Body of pancreas (tissue), 4 donors: ENCODE measurements at regions not wholly inside any gene's neighbourhood (a gene's known extent, or its start where the extent isn't known, plus 50 kb on each side); places are given as distances from the start of the nearest gene placed in this dataset.

ENCODE experiments used
- ATAC-seq: fragments of 150-250 bp; one replicate; pipeline ENCODE4 v1.9.1; 2016
- DNase-seq, 4 donors: peaks; one replicate each; pipeline ENCODE4 v3.0.0-alpha.2; 2019
- H3K27ac ChIP-seq, 4 donors: fragments of 200-600 bp; sonication (generic); 1 replicate in 3 of 4; 2 replicates in 1 of 4; pipeline versions ENCODE4 v1.5.1 to v1.6.1; 2016 to 2019; ENCODE audit warnings: mild to moderate bottlenecking in 1 of 4, mixed read lengths in 1 of 4, moderate library complexity in 1 of 4
- H3K27me3 ChIP-seq, 2 donors: fragments of 200-600 bp; sonication (generic); one replicate each; pipeline ENCODE4 v1.6.0; 2016; ENCODE audit warnings: mild to moderate bottlenecking in 1 of 2
- H3K36me3 ChIP-seq, 2 donors: fragments of 200-600 bp; sonication (generic); replicated peaks in 1 of 2; 2 replicates each; pipeline ENCODE4 v1.5.1; 2016; ENCODE audit warnings: low read depth in 2 of 2; ENCODE audit not compliant: insufficient read depth in 1 of 2
- H3K4me1 ChIP-seq: fragments of 200-600 bp; sonication (generic); one replicate; pipeline ENCODE4 v1.6.0; 2016
- H3K4me3 ChIP-seq, 2 donors: fragments of 200-600 bp; sonication (generic); 1 replicate in 1 of 2; 2 replicates in 1 of 2; pipeline ENCODE4 v1.5.1; 2016 to 2019
- H3K9me3 ChIP-seq, 3 donors: fragments of 200-600 bp; sonication (generic); 1 replicate in 2 of 3; 2 replicates in 1 of 3; pipeline ENCODE4 v1.5.1; 2016
- CTCF ChIP-seq, 7 experiments: fragments of 450-650 bp in 4 of 7; fragments of 200-600 bp in 3 of 7; sonication (generic) in 3 of 7; IDR thresholded peaks; one replicate each; pipeline ENCODE4 v1.5.1; 2016 to 2019; ENCODE audit warnings: antibody characterized with exemption in 7 of 7
- POLR2A ChIP-seq, 3 donors: fragments of 450-650 bp; IDR thresholded peaks; one replicate each; pipeline ENCODE4 v1.6.1; 2016; ENCODE audit warnings: antibody characterized with exemption in 3 of 3, mild to moderate bottlenecking in 2 of 3
- WGBS, 2 donors: methylation state at CpG; one replicate each; pipeline ENCODE4 v1.1.5; 2017; 5-methylcytosine and 5-hydroxymethylcytosine counted together
- intact Hi-C: fragments of 100-400 bp; cut with DNase I; formaldehyde crosslinking; loops from one replicate; pipeline ENCODE4 v1.15.1; 2023

- H3K36me3 ChIP-seq: no peaks in the 10 kb centered on the region
- no peak overlapping the region for H3K27ac ChIP-seq
- ATAC-seq: no peak
- H3K27me3 ChIP-seq: no peaks in the 10 kb centered on the region
- H3K4me3 ChIP-seq: no peak overlapping the region
- H3K4me1 ChIP-seq: no peaks in the 10 kb centered on the region
- DNase-seq: no peak
- no peaks in the 10 kb centered on the region for H3K9me3 ChIP-seq
- intact Hi-C loops: no loop called here
- TF ChIP-seq POLR2A (IDR thresholded peaks at IDR 0.05) (no peak), CTCF (IDR thresholded peaks at IDR 0.05) (no peak)
- 78 to 83% methylated on average over 6 of the region's 6 CpGs for WGBS, 2 donors
Observed at GRCh38 chr7:128152721-128153120, 88.4 kb upstream of the LEP start.

- intact Hi-C loops: no loop called here
- Histone ChIP-seq H3K4me1 (no peaks in the 10 kb centered on the region), H3K36me3 (no peaks in the 10 kb centered on the region), H3K4me3 (no peak overlapping the region), H3K9me3 (no peaks in the 10 kb centered on the region), H3K27me3 (no peaks in the 10 kb centered on the region), H3K27ac (no peak overlapping the region)
- TF ChIP-seq POLR2A (IDR thresholded peaks at IDR 0.05) (no peak), CTCF (IDR thresholded peaks at IDR 0.05) (no peak)
- no peak for DNase-seq
- 85 to 93% methylated on average over 6 of the region's 6 CpGs for WGBS, 2 donors
- ATAC-seq: no peak
Observed at GRCh38 chr7:128153436-128153835, 87.6 kb upstream of the LEP start.

GRCh38 chr7:128154504-128154903 lies 86.6 kb upstream of the LEP start:
- ATAC-seq (no peak), DNase-seq (no peak)
- no peak overlapping the region for H3K27ac ChIP-seq
- H3K27me3 ChIP-seq: no peaks in the 10 kb centered on the region
- no peaks in the 10 kb centered on the region for H3K4me1 ChIP-seq
- TF ChIP-seq POLR2A (IDR thresholded peaks at IDR 0.05) (no peak), CTCF (IDR thresholded peaks at IDR 0.05) (no peak)
- no peak overlapping the region for H3K4me3 ChIP-seq
- H3K9me3 ChIP-seq: no peaks in the 10 kb centered on the region
- WGBS, 2 donors: 79 to 100% methylated on average over 1 of the region's 1 CpG
- intact Hi-C loops: no loop called here
- no peaks in the 10 kb centered on the region for H3K36me3 ChIP-seq

GRCh38 chr7:128155100-128155740 lies 85.9 kb upstream of the LEP start:
- WGBS, 2 donors: 71 to 81% methylated on average over 10 to 12 of the region's 12 CpGs
- no peak for ATAC-seq

More at GRCh38 chr7:128155100-128155740, 85.9 kb upstream of the LEP start:
- Histone ChIP-seq H3K27ac (no peak overlapping the region), H3K9me3 (no peaks in the 10 kb centered on the region), H3K27me3 (no peaks in the 10 kb centered on the region), H3K36me3 (no peaks in the 10 kb centered on the region), H3K4me3 (no peak overlapping the region), H3K4me1 (no peaks in the 10 kb centered on the region)
- intact Hi-C loops: no loop called here
- TF ChIP-seq CTCF (IDR thresholded peaks at IDR 0.05) (no peak), POLR2A (IDR thresholded peaks at IDR 0.05) (no peak)
- DNase-seq: no peak
